ENCODE measurements at regions not wholly inside any gene's neighbourhood (a gene's known extent, or its start where the extent isn't known, plus 50 kb on each side); places are given as distances from the start of the nearest gene placed in this dataset.
"Not testable (repeated sequence)": the region's sequence is repeated elsewhere in the genome, so short reads cannot be mapped to it uniquely, and the experiment has no call there.

DNA sequence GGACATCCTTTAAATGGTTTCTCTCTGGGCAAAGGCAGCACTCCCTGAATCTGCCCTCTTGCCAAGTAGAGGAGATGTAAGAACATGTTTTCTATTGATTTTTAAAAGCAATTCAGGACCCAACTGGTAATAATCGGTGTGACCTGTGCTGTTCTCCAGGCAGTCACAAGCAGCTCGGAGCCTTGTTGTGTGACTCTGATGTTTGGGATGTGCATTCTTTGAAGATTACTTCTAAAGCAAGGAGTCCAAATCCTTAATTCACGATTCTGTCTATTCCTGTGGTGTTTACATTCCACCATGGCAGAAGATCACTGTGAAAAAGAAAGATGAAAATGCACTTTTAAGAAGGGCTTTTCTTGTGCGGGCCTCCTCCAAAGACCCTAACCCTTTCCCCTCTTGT, 122.3 kb upstream of the ZNF536 start:
- no peaks in the 10 kb centered on the region for H3K9me3 ChIP-seq (ENCODE audit: insufficient read depth, low read depth, low read length)
- H3K27ac ChIP-seq (ENCODE audit: low read length): no peak overlapping the region
- H3K27me3 ChIP-seq (ENCODE audit: insufficient read depth, low read length): no peaks in the 10 kb centered on the region; the same call in 1 of the 2 replicates
- H3K36me3 ChIP-seq (ENCODE audit: insufficient read depth, low read depth, low read length): no peaks in the 10 kb centered on the region
- H3K9ac ChIP-seq (ENCODE audit: low read depth, low read length): no peak overlapping the region
- no peak overlapping the region for H3K4me3 ChIP-seq (ENCODE audit: low read length)
- peaks cover 6% of the 10 kb centered on the region for H3K4me1 ChIP-seq (ENCODE audit: insufficient read depth, low read length)

DNA sequence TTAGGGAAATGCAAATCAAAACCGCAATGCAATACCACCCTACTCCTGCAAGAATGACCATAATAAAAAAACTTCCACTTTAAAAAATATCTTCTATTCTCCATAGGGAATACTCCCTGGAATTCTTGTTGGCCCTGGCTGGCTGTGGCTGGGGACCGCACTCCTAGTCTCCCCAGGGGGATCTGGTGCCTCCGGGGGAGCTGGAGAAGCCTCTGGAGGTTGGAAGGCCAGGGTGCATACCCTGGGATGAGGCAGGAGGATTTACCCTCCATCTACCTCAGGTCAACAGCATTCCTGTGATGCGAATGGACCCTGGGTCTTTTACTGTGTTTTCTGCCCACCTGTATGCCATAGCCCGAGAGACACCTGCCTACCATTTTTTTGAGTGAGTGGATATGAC, 120.0 kb upstream of the ZNF536 start:
- peaks cover 21% of the 10 kb centered on the region for H3K4me1 ChIP-seq (ENCODE audit: insufficient read depth, low read length)
- no peak overlapping the region for H3K27ac ChIP-seq (ENCODE audit: low read length)
- no peak overlapping the region for H3K9ac ChIP-seq (ENCODE audit: low read depth, low read length)
- no peaks in the 10 kb centered on the region for H3K9me3 ChIP-seq (ENCODE audit: insufficient read depth, low read depth, low read length)
- H3K27me3 ChIP-seq (ENCODE audit: insufficient read depth, low read length): no peaks in the 10 kb centered on the region; the same call in 1 of the 2 replicates
- H3K36me3 ChIP-seq (ENCODE audit: insufficient read depth, low read depth, low read length): no peaks in the 10 kb centered on the region
- H3K4me3 ChIP-seq (ENCODE audit: low read length): no peak overlapping the region

DNA sequence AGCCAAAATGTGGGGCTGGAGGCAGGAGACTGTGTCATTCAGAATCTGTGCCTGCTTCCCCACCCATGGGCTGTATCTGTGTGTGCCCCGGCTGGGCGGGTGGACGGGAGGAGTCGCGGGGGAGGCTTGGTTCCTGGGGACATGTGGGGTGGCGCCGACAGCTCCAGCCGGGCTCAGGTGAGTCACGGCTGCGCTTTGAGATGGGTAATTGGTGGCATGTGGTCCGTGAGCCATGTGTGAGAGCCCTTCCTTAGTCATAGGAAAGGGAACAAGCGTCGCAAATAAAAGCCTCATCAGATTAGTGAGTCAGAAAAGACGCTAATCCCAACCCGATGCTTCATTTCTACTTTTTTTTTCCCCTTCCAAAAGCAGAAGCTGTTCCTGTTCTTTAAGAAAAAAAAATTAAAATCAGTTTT, 118.6 kb upstream of the ZNF536 start:
- no peaks in the 10 kb centered on the region; the same call in 1 of the 2 replicates for H3K27me3 ChIP-seq (ENCODE audit: insufficient read depth, low read length)
- peaks cover 20% of the 10 kb centered on the region for H3K4me1 ChIP-seq (ENCODE audit: insufficient read depth, low read length)
- H3K9ac ChIP-seq (ENCODE audit: low read depth, low read length): no peak overlapping the region
- no peaks in the 10 kb centered on the region for H3K9me3 ChIP-seq (ENCODE audit: insufficient read depth, low read depth, low read length)
- no peaks in the 10 kb centered on the region for H3K36me3 ChIP-seq (ENCODE audit: insufficient read depth, low read depth, low read length)
- H3K4me3 ChIP-seq (ENCODE audit: low read length): no peak overlapping the region
- no peak overlapping the region for H3K27ac ChIP-seq (ENCODE audit: low read length)

DNA sequence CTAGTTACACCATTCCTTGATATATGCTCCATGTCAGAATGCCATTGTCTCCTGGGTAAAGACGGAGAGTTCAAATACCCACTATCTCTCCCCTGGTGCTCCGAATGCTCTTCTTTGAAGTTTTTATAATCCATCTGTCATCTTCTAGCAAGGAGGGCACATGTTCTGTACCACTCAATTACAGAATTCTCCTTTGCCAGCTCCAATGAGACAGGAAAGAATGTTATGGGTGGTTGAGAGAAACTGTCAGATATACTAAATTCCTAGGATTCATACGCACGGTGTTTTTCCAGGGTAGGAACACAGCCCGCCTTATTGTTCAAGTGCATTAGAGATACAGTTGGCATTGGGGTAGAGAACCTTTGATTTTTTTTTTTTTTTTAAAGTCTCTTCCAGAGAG, 118.0 kb upstream of the ZNF536 start:
- Histone ChIP-seq H3K9ac (ENCODE audit: low read depth, low read length) (no peak overlapping the region), H3K27me3 (ENCODE audit: insufficient read depth, low read length) (no peaks in the 10 kb centered on the region; the same call in 1 of the 2 replicates), H3K36me3 (ENCODE audit: insufficient read depth, low read depth, low read length) (no peaks in the 10 kb centered on the region), H3K4me3 (ENCODE audit: low read length) (no peak overlapping the region), H3K4me1 (ENCODE audit: insufficient read depth, low read length) (peaks cover 15% of the 10 kb centered on the region), H3K27ac (ENCODE audit: low read length) (no peak overlapping the region), H3K9me3 (ENCODE audit: insufficient read depth, low read depth, low read length) (no peaks in the 10 kb centered on the region)

DNA sequence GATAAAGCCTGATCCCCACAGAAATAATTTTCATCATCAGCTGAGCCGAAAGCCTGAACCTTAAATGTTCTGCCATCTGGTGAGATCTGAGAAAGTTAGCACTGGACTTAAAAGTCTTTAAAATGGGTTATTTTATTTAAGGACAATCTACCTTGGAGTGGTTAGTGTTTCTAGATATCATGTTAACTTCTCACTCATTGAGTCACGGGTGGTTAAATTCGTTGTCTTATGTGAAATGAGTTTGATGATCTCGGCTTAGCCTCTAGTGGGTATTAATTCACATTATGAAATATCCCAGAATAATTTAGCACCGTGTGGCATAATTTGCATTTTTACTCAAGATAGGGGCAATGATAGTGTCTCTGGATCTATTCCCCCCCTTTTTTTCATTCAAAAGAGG, 117.4 kb upstream of the ZNF536 start:
- Histone ChIP-seq H3K27me3 (ENCODE audit: insufficient read depth, low read length) (no peaks in the 10 kb centered on the region; the same call in 1 of the 2 replicates), H3K27ac (ENCODE audit: low read length) (no peak overlapping the region), H3K9me3 (ENCODE audit: insufficient read depth, low read depth, low read length) (no peaks in the 10 kb centered on the region), H3K4me3 (ENCODE audit: low read length) (no peak overlapping the region), H3K9ac (ENCODE audit: low read depth, low read length) (no peak overlapping the region), H3K4me1 (ENCODE audit: insufficient read depth, low read length) (peaks cover 15% of the 10 kb centered on the region), H3K36me3 (ENCODE audit: insufficient read depth, low read depth, low read length) (no peaks in the 10 kb centered on the region)

DNA sequence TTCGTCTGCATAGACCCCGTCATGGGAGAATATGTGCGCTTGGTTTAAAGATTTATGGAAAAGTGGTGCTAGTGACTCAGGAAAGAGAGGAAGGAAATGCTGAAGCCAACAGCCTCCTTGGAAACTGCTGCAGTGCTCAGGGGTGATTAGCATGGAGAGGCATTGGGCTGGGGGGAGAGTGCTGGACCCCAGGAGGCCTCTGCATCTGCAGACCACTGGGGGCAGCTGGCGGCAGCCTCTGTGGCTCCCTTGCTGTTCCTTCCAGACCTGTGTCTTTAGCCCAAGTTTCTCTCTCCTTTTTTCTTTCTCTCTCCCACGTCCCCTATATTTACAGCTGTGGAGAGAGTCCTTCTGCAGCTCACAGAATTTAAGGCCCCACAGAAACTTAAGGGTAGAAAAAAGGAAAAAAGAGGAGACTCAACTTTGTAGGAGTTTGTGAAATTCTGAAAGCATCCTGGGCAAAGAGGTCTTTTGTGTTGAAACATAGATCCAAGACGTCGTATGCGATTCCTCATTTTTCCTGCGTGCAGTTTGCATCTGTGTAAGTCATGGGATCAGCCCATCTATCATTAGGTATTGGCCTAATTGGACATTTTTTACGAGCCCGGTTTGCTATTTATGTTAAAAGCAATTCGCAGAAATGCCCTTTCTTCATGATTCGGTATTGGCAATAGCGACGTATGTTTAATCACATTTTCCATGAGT, 116.2 kb upstream of the ZNF536 start:
- Histone ChIP-seq H3K4me3 (ENCODE audit: low read length) (peak overlapping the region; percentile 32; the same call in 1 of the 2 replicates), H3K36me3 (ENCODE audit: insufficient read depth, low read depth, low read length) (no peaks in the 10 kb centered on the region), H3K4me1 (ENCODE audit: insufficient read depth, low read length) (peaks cover 15% of the 10 kb centered on the region), H3K27ac (ENCODE audit: low read length) (no peak overlapping the region), H3K27me3 (ENCODE audit: insufficient read depth, low read length) (no peaks in the 10 kb centered on the region; the same call in 1 of the 2 replicates), H3K9ac (ENCODE audit: low read depth, low read length) (peak overlapping the region; percentile 18; the same call in 1 of the 2 replicates), H3K9me3 (ENCODE audit: insufficient read depth, low read depth, low read length) (no peaks in the 10 kb centered on the region)

DNA sequence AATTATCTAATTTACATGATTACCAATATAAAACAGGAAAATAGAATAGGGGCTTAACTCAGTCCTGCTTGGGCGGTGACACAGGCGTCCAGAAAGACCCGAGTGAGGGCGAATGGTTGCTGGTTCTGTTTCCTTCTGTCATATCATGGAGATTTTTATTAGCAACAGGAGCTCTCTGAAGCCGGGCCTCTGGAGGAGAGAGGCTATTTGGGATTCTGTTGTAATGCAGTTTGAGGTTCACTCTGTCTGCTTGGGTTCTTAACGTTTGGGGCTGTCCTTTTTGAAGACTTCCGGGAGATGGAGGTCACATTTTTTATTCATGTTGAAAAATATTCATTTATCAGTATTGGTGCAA, 115.7 kb upstream of the ZNF536 start:
- no peaks in the 10 kb centered on the region for H3K36me3 ChIP-seq (ENCODE audit: insufficient read depth, low read depth, low read length)
- no peak overlapping the region; the same call in 1 of the 2 replicates for H3K9ac ChIP-seq (ENCODE audit: low read depth, low read length)
- H3K9me3 ChIP-seq (ENCODE audit: insufficient read depth, low read depth, low read length): no peaks in the 10 kb centered on the region
- H3K4me1 ChIP-seq (ENCODE audit: insufficient read depth, low read length): peaks cover 15% of the 10 kb centered on the region
- 0 out of 2 replicates have a peak overlapping the region, but pooled peaks have one; percentile 12 for H3K4me3 ChIP-seq (ENCODE audit: low read length)
- H3K27ac ChIP-seq (ENCODE audit: low read length): no peak overlapping the region
- H3K27me3 ChIP-seq (ENCODE audit: insufficient read depth, low read length): no peaks in the 10 kb centered on the region; the same call in 1 of the 2 replicates

DNA sequence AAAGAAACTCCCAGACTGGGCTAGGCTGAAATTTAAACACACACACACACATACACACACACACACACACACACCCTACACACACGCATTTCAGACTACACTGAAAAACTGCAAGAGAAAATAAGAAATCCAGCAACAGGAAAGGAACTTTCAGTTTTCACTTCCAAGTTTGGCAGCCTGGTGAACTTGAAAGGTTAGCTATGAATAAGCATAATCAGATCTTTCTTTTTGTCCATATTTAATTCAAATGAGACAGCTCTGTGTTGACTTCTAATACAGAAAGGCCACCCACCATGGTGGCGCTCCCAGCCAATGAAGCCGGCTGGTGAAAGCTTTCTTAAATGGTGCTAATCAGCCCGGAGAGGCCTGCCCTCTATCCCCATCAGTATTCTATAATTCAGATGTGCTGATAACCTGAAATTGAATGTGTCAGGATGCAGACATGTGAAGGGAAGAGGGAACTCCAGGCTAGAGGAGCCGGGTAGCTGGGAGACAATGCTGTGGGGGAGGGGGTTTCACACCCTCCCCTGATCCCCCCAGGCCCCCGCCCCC, 108.3 kb upstream of the ZNF536 start:
- H3K9me3 ChIP-seq (ENCODE audit: insufficient read depth, low read depth, low read length): no peaks in the 10 kb centered on the region

DNA sequence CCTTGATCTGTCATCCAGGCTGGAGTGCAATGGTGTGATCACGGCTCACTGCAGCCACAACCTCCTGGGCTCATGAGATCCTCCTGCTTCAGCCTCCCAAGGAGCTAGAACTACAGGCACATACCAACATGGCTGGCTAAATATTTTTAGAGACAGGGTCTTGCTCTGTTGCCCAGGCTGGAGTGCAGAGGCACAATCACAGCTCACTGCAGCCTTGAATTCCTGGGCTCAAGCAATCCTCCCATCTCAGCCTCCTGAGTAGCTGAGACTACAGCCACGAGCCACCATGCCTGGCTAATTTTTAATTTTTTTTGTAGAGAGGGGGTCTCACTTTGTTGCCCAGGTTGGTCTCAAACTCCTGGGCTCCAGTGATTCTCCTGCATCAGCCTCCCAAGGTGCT, 106.3 kb upstream of the ZNF536 start:
- not testable (repeated sequence) for H3K27me3 ChIP-seq (ENCODE audit: insufficient read depth, low read length); H3K27ac ChIP-seq (ENCODE audit: low read length); H3K36me3 ChIP-seq (ENCODE audit: insufficient read depth, low read depth, low read length); H3K9ac ChIP-seq (ENCODE audit: low read depth, low read length); H3K4me3 ChIP-seq (ENCODE audit: low read length); H3K9me3 ChIP-seq (ENCODE audit: insufficient read depth, low read depth, low read length)
- peaks cover 17% of the 10 kb centered on the region; the same call in 1 of the 2 replicates for H3K4me1 ChIP-seq (ENCODE audit: insufficient read depth, low read length)

More for the DNA sequence above, 108.3 kb upstream of the ZNF536 start:
- Histone ChIP-seq H3K4me1 (ENCODE audit: insufficient read depth, low read length) (peaks cover 14% of the 10 kb centered on the region; the same call in 1 of the 2 replicates), H3K9ac (ENCODE audit: low read depth, low read length) (no peak overlapping the region), H3K27me3 (ENCODE audit: insufficient read depth, low read length) (no peaks in the 10 kb centered on the region), H3K4me3 (ENCODE audit: low read length) (no peak overlapping the region), H3K27ac (ENCODE audit: low read length) (no peak overlapping the region), H3K36me3 (ENCODE audit: insufficient read depth, low read depth, low read length) (no peaks in the 10 kb centered on the region)

DNA sequence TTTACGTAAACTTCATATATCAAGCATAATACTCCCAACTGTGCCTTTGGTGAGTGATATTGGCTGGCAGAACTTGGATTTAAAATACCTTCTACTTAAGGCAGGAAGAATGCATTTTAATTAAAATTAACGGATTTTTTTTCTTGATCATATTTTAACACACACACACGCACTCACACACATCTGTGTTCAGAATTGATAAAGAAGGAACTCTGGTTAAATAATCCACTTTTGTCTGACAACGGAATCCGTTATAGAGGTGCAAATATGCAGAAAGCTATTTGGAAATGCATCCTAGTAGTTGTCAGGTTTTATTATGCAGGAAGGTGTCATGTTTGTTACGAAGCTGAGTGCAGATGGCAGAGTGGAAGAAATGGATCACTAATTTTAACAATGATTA, 105.5 kb upstream of the ZNF536 start:
- Histone ChIP-seq H3K4me1 (ENCODE audit: insufficient read depth, low read length) (peaks cover 17% of the 10 kb centered on the region; the same call in 1 of the 2 replicates), H3K4me3 (ENCODE audit: low read length) (no peak overlapping the region), H3K27ac (ENCODE audit: low read length) (no peak overlapping the region), H3K9ac (ENCODE audit: low read depth, low read length) (no peak overlapping the region), H3K36me3 (ENCODE audit: insufficient read depth, low read depth, low read length) (no peaks in the 10 kb centered on the region), H3K27me3 (ENCODE audit: insufficient read depth, low read length) (no peaks in the 10 kb centered on the region), H3K9me3 (ENCODE audit: insufficient read depth, low read depth, low read length) (no peaks in the 10 kb centered on the region)

DNA sequence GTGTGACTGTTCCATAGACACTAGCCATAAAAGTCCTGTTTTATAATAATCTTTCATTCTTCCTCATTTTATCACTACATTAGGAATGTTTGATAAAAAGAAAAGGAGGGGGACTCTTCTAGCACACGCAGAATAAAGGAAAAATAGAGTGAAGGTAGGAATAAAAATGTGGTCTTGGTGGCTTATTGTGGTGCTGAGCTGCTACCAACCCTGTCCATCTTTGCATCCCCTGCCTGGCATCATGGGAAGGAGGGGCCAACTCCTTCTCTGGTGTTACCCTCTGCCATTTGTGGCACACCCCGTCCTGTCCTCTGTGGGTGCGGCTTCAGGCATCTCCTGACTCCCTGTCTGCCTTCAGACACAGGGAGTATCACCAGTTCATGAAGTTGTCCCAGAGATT, 104.9 kb upstream of the ZNF536 start:
- H3K9ac ChIP-seq (ENCODE audit: low read depth, low read length): no peak overlapping the region
- H3K4me3 ChIP-seq (ENCODE audit: low read length): no peak overlapping the region
- H3K36me3 ChIP-seq (ENCODE audit: insufficient read depth, low read depth, low read length): no peaks in the 10 kb centered on the region
- peaks cover 17% of the 10 kb centered on the region; the same call in 1 of the 2 replicates for H3K4me1 ChIP-seq (ENCODE audit: insufficient read depth, low read length)
- H3K9me3 ChIP-seq (ENCODE audit: insufficient read depth, low read depth, low read length): peaks cover under 1% of the 10 kb centered on the region; the same call in 1 of the 2 replicates
- no peaks in the 10 kb centered on the region for H3K27me3 ChIP-seq (ENCODE audit: insufficient read depth, low read length)
- H3K27ac ChIP-seq (ENCODE audit: low read length): no peak overlapping the region

DNA sequence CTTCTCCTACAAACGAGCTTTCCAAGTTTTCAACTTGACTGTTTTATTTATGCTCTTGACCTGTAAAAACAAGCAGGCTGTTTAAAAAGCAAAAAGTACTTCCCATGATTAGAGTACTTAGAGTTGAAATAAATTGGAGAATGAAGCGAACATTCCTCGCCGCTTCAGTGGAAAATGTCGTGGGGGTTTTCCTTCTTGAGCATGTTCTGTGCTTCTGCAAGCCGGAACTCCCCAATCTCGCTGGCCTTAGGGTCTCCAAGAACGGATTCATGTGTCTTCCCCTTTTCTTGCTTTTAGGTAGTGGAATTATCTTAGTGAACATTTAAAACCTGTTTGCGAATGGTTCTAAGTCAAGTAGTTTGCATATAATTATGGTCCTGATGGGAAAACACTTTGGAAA, 103.6 kb upstream of the ZNF536 start:
- no peak overlapping the region for H3K4me3 ChIP-seq (ENCODE audit: low read length)
- H3K36me3 ChIP-seq (ENCODE audit: insufficient read depth, low read depth, low read length): no peaks in the 10 kb centered on the region
- H3K9ac ChIP-seq (ENCODE audit: low read depth, low read length): no peak overlapping the region
- H3K27me3 ChIP-seq (ENCODE audit: insufficient read depth, low read length): no peaks in the 10 kb centered on the region
- H3K4me1 ChIP-seq (ENCODE audit: insufficient read depth, low read length): peaks cover 17% of the 10 kb centered on the region; the same call in 1 of the 2 replicates
- H3K27ac ChIP-seq (ENCODE audit: low read length): no peak overlapping the region
- H3K9me3 ChIP-seq (ENCODE audit: insufficient read depth, low read depth, low read length): peaks cover 13% of the 10 kb centered on the region; the same call in 1 of the 2 replicates
